GM18907 (cell line): ENCODE measurements at regions not wholly inside any gene's neighbourhood (a gene's known extent, or its start where the extent isn't known, plus 50 kb on each side); places are given as distances from the start of the nearest gene placed in this dataset.
"Not testable (repeated sequence)": the region's sequence is repeated elsewhere in the genome, so short reads cannot be mapped to it uniquely, and the experiment has no call there.

Source experiments
- ATAC-seq: cut with Tn5 transposase; IDR thresholded peaks from one replicate; pipeline ENCODE4 v1.9.1; 2021; ENCODE audit warnings: mild to moderate bottlenecking, moderate library complexity; ENCODE audit not compliant: unreplicated experiment

DNA sequence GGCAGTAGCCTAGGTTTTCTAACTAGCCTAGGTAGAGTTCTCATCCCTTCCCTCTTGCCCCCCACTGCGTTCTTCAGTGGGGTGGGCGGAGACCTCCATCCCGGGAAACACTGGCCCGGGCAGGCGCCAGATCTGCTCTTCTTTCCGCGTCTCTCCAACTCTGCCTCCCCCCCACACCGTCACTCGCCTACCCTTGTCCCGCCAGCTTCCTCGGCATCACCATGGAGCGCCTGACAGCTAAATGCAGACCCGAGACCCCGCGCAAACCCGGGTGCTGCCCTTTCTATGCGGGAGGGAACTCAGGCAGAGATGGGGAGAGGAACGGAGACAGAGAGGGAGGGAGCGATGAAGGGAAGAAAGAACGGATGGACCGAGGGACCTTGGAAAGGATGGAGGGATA is 1494.8 kb upstream of the DEFB115 start:
- no peak for ATAC-seq

GRCh38 chr20:29763821-29764511 is 1493.5 kb upstream of the DEFB115 start:
- no peak for ATAC-seq

DNA sequence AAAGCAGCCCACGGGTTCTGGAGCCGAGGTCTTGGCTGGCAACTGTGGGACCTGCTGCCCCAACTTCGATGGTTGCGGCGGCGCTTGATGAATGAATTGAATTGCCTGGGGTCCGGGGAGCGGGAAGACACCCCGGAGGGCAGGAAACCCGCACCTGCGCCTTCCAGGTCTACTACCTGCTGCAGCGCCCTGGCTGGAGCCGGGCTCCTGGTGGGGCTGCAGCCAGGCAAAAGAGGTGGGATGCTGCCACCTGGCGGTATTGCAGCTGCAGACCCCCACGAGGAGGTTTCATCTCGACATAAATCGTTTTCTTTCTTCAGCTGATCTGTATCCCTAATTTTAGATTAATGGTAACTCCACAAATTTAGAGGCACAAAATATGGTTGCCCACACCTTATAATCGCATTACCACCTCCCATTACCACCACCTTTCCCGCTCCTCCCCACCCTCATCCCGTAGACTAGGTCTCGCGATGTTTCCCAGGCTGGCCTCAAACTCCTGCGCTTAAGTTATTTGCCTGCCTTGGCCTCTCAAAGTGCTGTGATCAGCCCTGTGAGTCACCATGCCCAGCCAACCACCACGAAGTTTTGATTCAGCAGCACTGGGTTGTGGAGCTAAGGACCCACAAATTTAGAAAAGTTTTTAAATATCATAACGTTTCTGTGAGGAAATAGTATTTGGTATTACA is 1492.4 kb upstream of the DEFB115 start:
- not testable (repeated sequence) for ATAC-seq

DNA sequence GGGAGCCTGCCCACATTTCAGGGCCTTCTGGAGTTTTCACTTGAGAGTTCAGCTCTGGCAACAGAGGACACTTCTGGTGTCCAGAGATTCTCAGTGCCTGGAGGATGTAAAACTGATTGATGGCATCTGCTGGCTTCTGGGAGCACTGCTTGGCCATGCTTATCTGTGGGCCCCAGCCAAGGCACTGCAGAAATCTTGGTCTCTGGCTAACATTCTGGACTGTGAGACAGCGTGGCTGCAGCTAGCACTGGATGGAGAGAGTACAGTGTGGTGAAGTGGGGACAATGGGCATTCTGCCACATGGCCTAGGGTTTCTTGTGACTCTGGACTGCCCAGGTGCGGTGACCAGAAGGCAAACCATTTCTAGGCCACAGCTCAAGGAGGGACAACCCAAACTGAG is 1479.4 kb upstream of the DEFB115 start:
- not testable (repeated sequence) for ATAC-seq

DNA sequence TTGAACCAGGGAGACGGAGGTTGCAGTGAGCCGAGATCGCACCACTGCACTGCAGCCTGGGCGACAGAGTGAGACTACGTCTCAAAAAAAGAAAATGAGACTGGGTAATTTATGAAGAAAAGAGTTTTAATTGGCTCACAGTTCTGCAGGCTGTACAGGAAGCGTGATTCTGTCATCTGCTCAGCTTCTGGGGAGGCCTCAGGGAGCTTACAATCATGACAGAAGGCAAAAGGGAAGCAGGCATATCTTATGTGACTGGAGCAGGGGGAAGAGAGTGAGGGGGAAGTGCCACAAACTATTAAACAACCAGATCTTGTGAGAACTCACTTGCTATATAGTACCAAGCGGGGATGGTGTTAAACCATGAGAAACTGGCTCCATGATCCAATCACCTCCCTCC is 1476.2 kb upstream of the DEFB115 start:
- ATAC-seq: not testable (repeated sequence)

DNA sequence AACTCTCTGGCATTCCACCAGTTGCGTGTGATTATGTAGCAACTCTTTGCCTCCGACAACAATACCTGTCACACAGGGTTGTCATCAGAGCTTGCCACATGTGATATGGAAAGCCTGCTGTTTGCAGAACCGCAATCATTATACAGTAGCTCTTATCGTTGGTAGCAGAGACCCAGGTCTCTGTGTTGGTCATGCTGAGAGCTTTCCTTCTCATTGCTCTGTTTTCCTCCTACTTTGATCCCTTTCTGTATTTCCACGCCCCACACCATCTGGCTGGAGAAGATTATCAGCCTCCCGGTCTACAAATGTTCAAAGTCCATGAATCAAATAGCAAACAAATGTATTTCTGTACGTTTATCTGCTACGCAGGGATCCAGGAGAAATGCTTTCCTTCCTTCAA is 1475.6 kb upstream of the DEFB115 start:
- ATAC-seq: not testable (repeated sequence)

GRCh38 chr20:29787456-29787855 is 1470.0 kb upstream of the DEFB115 start:
- ATAC-seq: not testable (repeated sequence)

- no peak for ATAC-seq
These were observed 1467.0 kb upstream of the DEFB115 start for GRCh38 chr20:29790510-29790909.

- not testable (repeated sequence) for ATAC-seq
These were observed 1426.0 kb upstream of the DEFB115 start for GRCh38 chr20:29831508-29831907.

- not testable (repeated sequence) for ATAC-seq
These were observed 1389.5 kb upstream of the DEFB115 start for GRCh38 chr20:29868014-29868413.

- ATAC-seq: not testable (repeated sequence)
These were observed 1388.8 kb upstream of the DEFB115 start for GRCh38 chr20:29868688-29869087.

- not testable (repeated sequence) for ATAC-seq
These were observed 1385.6 kb upstream of the DEFB115 start for GRCh38 chr20:29871816-29872215.

DNA sequence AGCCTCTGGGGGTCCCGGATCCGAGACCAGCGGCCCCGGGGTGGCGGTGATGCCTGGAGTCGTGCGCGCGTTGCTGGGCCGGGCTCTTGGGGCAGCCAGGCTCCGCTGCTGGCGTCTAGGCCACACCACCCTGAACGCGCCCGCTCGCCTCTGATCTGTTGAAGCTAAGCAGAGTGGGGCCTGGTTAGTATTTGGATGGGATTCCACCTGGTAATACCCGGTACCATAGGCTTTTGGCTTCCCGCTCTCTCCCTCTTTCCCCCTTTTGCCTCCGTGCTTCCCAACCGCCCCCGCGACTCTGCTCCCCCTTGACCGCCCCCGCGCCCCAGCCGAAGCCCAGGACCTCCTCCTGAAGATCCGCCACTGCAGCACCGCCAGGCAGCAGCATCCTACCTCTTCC is 1383.5 kb upstream of the DEFB115 start:
- no peak for ATAC-seq

DNA sequence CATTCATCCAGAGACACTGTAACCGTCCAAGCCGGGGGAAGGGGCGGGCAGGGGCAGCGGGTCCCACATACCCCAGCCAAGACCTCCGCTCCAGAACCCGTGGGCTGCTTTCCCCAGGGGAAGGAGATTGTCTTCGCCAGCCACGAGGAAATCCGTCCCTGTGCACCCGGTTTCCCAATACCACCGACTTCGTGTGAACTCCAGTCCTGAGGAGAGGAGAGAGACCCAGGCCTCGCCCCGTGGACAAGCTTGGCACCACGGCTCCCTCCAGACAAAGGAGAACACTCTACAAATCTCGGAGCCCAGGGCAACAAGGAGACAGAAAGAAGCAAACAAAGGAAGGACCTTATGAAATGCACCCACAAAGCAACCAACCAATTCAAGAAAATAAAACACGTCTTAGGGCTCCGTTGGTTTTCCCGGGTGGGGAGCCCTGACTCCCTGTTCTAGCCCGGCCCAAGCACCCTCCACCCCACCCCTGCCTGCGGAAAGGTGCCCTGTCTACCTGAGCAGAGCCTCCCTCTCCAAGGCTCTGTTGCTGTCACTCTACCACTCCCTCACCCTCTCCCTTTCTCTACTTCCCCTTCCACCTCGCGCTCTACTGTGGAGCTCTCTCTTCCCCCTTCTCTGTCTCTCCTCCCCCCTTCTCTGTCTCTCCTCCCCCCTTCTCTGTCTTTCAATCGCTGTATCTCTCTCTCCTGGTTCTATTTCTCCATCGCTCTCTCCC is 1382.8 kb upstream of the DEFB115 start:
- no peak for ATAC-seq

GRCh38 chr20:29875321-29876083 is 1382.0 kb upstream of the DEFB115 start:
- not testable (repeated sequence) for ATAC-seq

- ATAC-seq: not testable (repeated sequence)
These were observed 1381.2 kb upstream of the DEFB115 start for GRCh38 chr20:29876084-29876910.

- no peak for ATAC-seq
These were observed 1380.6 kb upstream of the DEFB115 start for GRCh38 chr20:29876911-29877285.

DNA sequence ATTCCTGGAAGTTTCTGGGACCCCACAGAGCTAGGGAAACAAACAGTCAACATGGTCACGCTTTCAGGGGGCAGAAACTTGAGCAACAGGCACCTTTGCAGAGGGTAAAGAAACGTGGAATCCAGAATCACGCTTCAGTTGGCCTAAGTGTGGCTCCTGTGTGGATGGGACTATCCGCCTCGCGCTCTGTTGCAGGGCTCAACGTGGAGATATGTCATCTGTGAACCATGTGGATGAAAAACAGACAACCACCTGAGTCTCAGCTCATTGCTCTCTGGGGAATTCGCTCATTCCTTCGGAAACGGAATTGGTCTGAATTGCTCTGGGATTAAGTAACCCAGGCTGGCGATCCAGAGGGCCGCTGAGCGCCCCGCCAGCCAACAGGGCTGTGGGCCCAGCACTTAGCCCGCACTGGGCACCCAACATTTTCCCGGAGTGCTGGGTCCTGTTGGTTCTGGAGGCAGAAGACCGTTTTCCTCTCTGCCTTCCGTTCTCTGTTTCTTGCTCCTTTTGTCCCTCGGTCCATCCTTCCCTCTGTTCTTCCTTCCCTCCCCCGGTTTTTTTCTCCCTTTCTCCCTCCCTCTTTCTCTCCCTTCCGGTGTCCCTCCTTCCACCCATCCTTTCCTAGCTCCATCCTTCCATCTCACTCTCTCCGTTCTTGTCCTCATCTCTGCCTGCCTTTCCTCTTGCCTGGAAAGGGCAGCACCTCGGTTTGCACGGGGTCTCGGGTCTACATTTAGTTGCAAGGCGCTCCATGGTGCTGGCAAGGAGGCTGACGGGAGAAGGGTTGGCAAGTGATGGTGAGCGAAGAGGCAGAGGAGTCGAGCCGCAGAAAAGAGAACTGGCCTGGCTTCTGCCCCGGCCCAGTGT is 1379.8 kb upstream of the DEFB115 start:
- not testable (repeated sequence) for ATAC-seq

GRCh38 chr20:29878281-29878741 is 1379.2 kb upstream of the DEFB115 start:
- ATAC-seq: no peak
